GM12878 (cell line): ENCODE measurements at regions not wholly inside any gene's neighbourhood (a gene's known extent, or its start where the extent isn't known, plus 50 kb on each side); places are given as distances from the start of the nearest gene placed in this dataset.

ENCODE experiments used
- ATAC-seq: fragments of 200-7000 bp; cut with Tn5 transposase; 3 replicates; pipeline ENCODE4 v1.9.1; 2020; ENCODE audit warnings: mild to moderate bottlenecking, moderate library complexity
- BruUV-seq: library from RNA; stranded (reverse); fragments of 400-500 nt; replicated peaks from 2 replicates; lab custom pipeline; 2021; lab: Mats Ljungman, UMichigan
- CTCF ChIA-PET: fragments of 300-600 bp; sonication (Branson Sonifier 250); formaldehyde crosslinking; extraction: SDS; loops from one replicate; lab custom pipeline; 2021; ENCODE audit warnings: inconsistent platforms; lab: Yijun Ruan, JAX
- POLR2A ChIA-PET: fragments of 350-600 bp; formaldehyde crosslinking; extraction: SDS; loops from one replicate; lab custom pipeline; 2021; ENCODE audit warnings: inconsistent platforms; lab: Charles Lee
- RAD21 ChIA-PET: fragments of 300-600 bp; sonication (Branson Sonifier 250); formaldehyde crosslinking; loops from one replicate; lab custom pipeline; 2023; ENCODE audit warnings: antibody characterized with exemption; ENCODE audit not compliant: unreplicated experiment; lab: Charles Lee
- SMC1A ChIA-PET: fragments of 300-600 bp; sonication (Branson Sonifier 250); formaldehyde crosslinking; loops from one replicate; lab custom pipeline; 2023; ENCODE audit not compliant: unreplicated experiment, uncharacterized antibody; lab: Charles Lee
- DNase-seq: peaks from one replicate; pipeline ENCODE4 v3.0.0-alpha.2; 2011; ENCODE audit warnings: low read depth, low spot score
- FAIRE-seq: peaks from 3 replicates; lab custom pipeline; 2011; peaks lifted over from hg19 to GRCh38; lab: Jason Lieb, UNC
- H2AFZ ChIP-seq: 2 replicates; pipeline ENCODE4 v1.6.0; 2011; ENCODE audit warnings: low read depth, low read length, control low read depth; ENCODE audit not compliant: control insufficient read depth
- H3K27ac ChIP-seq: 2 replicates; pipeline ENCODE4 v1.5.1; 2011; ENCODE audit warnings: control low read depth; ENCODE audit not compliant: control insufficient read depth, insufficient read depth
- H3K27me3 ChIP-seq, 2 experiments: replicated peaks in 1 of 2; 2 replicates each; pipeline versions ENCODE4 v1.6.0 to v1.6.1; 2011; ENCODE audit warnings: low read length in 1 of 2; ENCODE audit not compliant: control insufficient read depth in 2 of 2, insufficient read depth in 2 of 2
- H3K36me3 ChIP-seq, 2 experiments: 2 replicates each; pipeline ENCODE4 v1.5.1; 2011; ENCODE audit warnings: low read length in 1 of 2; ENCODE audit not compliant: control insufficient read depth in 2 of 2, insufficient read depth in 2 of 2
- H3K4me1 ChIP-seq: 2 replicates; pipeline ENCODE4 v1.6.1; 2011; ENCODE audit warnings: mild to moderate bottlenecking, low read length, moderate library complexity, mixed read lengths; ENCODE audit not compliant: control insufficient read depth, insufficient read depth
- H3K4me2 ChIP-seq: 2 replicates; pipeline ENCODE4 v1.6.0; 2011; ENCODE audit warnings: control low read depth; ENCODE audit not compliant: control insufficient read depth, insufficient read depth
- H3K4me3 ChIP-seq: fragments of 200-600 bp; sonication (generic); 2 replicates; pipeline ENCODE4 v1.5.1; 2016
- H3K79me2 ChIP-seq: 2 replicates; pipeline ENCODE4 v1.6.0; 2011; ENCODE audit warnings: low read length; ENCODE audit not compliant: control insufficient read depth, insufficient read depth
- H3K9ac ChIP-seq: 2 replicates; pipeline ENCODE4 v1.8.0; 2011; ENCODE audit warnings: low read length, control low read depth, mixed read lengths; ENCODE audit not compliant: control insufficient read depth, insufficient read depth
- H3K9me3 ChIP-seq: replicated peaks from 3 replicates; pipeline ENCODE4 v1.5.1; 2011; ENCODE audit warnings: mild to moderate bottlenecking, low read length; ENCODE audit not compliant: control insufficient read depth, insufficient read depth
- H4K20me1 ChIP-seq: 2 replicates; pipeline ENCODE4 v1.6.0; 2011; ENCODE audit not compliant: control insufficient read depth, insufficient read depth
- ATF3 ChIP-seq: IDR thresholded peaks from 2 replicates; pipeline ENCODE4 v1.6.1; 2011; ENCODE audit warnings: low read depth, mild to moderate bottlenecking, low read length, moderate library complexity, borderline replicate concordance; ENCODE audit errors: extremely low read depth
- CBFB ChIP-seq: IDR thresholded peaks from 2 replicates; pipeline ENCODE4 v1.6.1; 2016; ENCODE audit warnings: antibody characterized with exemption, low read depth
- CBX3 ChIP-seq: fragments of 200-600 bp; sonication (generic); IDR thresholded peaks from 2 replicates; pipeline ENCODE4 v1.6.1; 2016; ENCODE audit warnings: low read depth, borderline replicate concordance
- MXI1 ChIP-seq: fragments of 150-350 bp; IDR thresholded peaks from 2 replicates; pipeline ENCODE4 v1.6.1; 2011; ENCODE audit warnings: low read depth, mild to moderate bottlenecking, inconsistent platforms, low read length, improper control_type of control experiment
- PAX5 ChIP-seq: IDR thresholded peaks from 2 replicates; pipeline ENCODE4 v1.6.1; 2011; ENCODE audit warnings: low read depth, low read length, borderline replicate concordance
- RAD21 ChIP-seq: IDR thresholded peaks from 2 replicates; pipeline ENCODE4 v1.6.1; 2011; ENCODE audit warnings: mild to moderate bottlenecking, low read depth, low read length, moderate library complexity; ENCODE audit not compliant: insufficient read depth
- WGBS: methylation state at CpG from one replicate; pipeline ENCODE4 v1.1.6; 2016; ENCODE audit warnings: low lambda C conversion rate; ENCODE audit not compliant: insufficient replicate concordance, insufficient coverage; ENCODE audit errors: missing lambda C conversion rate; 5-methylcytosine and 5-hydroxymethylcytosine counted together
- in situ Hi-C: fragments of 300-500 bp; cut with MboI; formaldehyde crosslinking; loops from 9 replicates; pipeline ENCODE4 v1.14.3; 2018; ENCODE audit warnings: mixed read lengths
- intact Hi-C: fragments of 100-400 bp; cut with micrococcal nuclease; formaldehyde crosslinking; loops from one replicate; pipeline ENCODE4 v1.14.2; 2022; ENCODE audit not compliant: unreplicated experiment

- no peak for TF ChIP-seq PAX5
- TF ChIP-seq MXI1 = no peak
- TF ChIP-seq ATF3 = no peak
- no peak for TF ChIP-seq RAD21
- no peak for TF ChIP-seq CBFB
Measured at GRCh38 chr2:164066095-164066494, 330.3 kb upstream of the FIGN start (continued).

- no peak overlapping the region for H3K4me2 ChIP-seq
- intact Hi-C loops = loop anchor here (10.0 kb wide), 1 partner anchor 230 kb away; no protein-coding TSS in a partner anchor
- no peaks in the 10 kb centered on the region for H3K79me2 ChIP-seq
- ChIA-PET POLR2A (interaction anchor here (0.6 kb wide), 1 partner anchor 282 kb away, joined by 3 read pairs; no protein-coding TSS in a partner anchor), CTCF (no interaction called here), RAD21 (no interaction called here), SMC1A (no interaction called here)
- no peak overlapping the region for H3K4me3 ChIP-seq
- no TSS peak for BruUV-seq
- no peak overlapping the region for H3K9ac ChIP-seq
- no peaks in the 10 kb centered on the region for H3K9me3 ChIP-seq
- WGBS = 0% methylated on average over 2 of the region's 2 CpGs
- ATAC-seq (no peak), FAIRE-seq (no peak), DNase-seq (no peak)
- no peaks in the 10 kb centered on the region for H3K36me3 ChIP-seq
- no peaks in the 10 kb centered on the region for H4K20me1 ChIP-seq
- no peak overlapping the region for H2AFZ ChIP-seq
- no peaks in the 10 kb centered on the region for H3K4me1 ChIP-seq
- no peak for TF ChIP-seq CBX3
- H3K27me3 ChIP-seq = peaks cover 0 to 2% of the 10 kb centered on the region in 2 experiments; a peak in 1 of 4 replicates
- H3K27ac ChIP-seq = no peak overlapping the region
- in situ Hi-C loops = no loop called here
Measured at GRCh38 chr2:164065038-164065437, 329.2 kb upstream of the FIGN start.
